Astrocyte of the hippocampus (primary cell): ENCODE measurements at regions not wholly inside any gene's neighbourhood (a gene's known extent, or its start where the extent isn't known, plus 50 kb on each side); places are given as distances from the start of the nearest gene placed in this dataset.
A peak's percentile ranks its signal among the peaks of the same experiment; 100 is the strongest.
"Not testable (repeated sequence)": the region's sequence is repeated elsewhere in the genome, so short reads cannot be mapped to it uniquely, and the experiment has no call there.

Experiments
- DNase-seq: peaks from one replicate; pipeline ENCODE4 v3.0.0; 2011; ENCODE audit warnings: low read depth, low spot score

GRCh38 chr5:111945535-111945934 is 188.5 kb upstream of the NREP start:
- DNase-seq, result peak; percentile 19

- DNase-seq, result no peak
These were observed 185.8 kb upstream of the NREP start for GRCh38 chr5:111942661-111943401.

- no peak for DNase-seq
These were observed 185.2 kb upstream of the NREP start for GRCh38 chr5:111942201-111942600.

- no peak for DNase-seq
These were observed 180.1 kb upstream of the NREP start for GRCh38 chr5:111937094-111937493.

GRCh38 chr5:111935835-111936234 is 178.8 kb upstream of the NREP start:
- peak; percentile 44 for DNase-seq

GRCh38 chr5:111935009-111935408 is 178.0 kb upstream of the NREP start:
- DNase-seq, result no peak

- no peak for DNase-seq
These were observed 177.5 kb upstream of the NREP start for GRCh38 chr5:111934511-111934910.

- no peak for DNase-seq
These were observed 176.1 kb upstream of the NREP start for GRCh38 chr5:111933086-111933485.

GRCh38 chr5:111932628-111933027 is 175.6 kb upstream of the NREP start:
- DNase-seq, result peak; percentile 31

GRCh38 chr5:111932199-111932598 is 175.2 kb upstream of the NREP start:
- no peak for DNase-seq

GRCh38 chr5:111931655-111932054 is 174.7 kb upstream of the NREP start:
- no peak for DNase-seq

GRCh38 chr5:111930905-111931461 is 174.0 kb upstream of the NREP start:
- peak; percentile 31 for DNase-seq

GRCh38 chr5:111930449-111930848 is 173.5 kb upstream of the NREP start:
- DNase-seq, result no peak

GRCh38 chr5:111929867-111930266 is 172.9 kb upstream of the NREP start:
- peak; percentile 50 for DNase-seq

- no peak for DNase-seq
These were observed 172.3 kb upstream of the NREP start for GRCh38 chr5:111929261-111929660.

GRCh38 chr5:111928511-111928910 is 171.5 kb upstream of the NREP start:
- no peak for DNase-seq

GRCh38 chr5:111927191-111927590 is 170.2 kb upstream of the NREP start:
- DNase-seq, result no peak

- DNase-seq, result no peak
These were observed 169.0 kb upstream of the NREP start for GRCh38 chr5:111926026-111926425.

- DNase-seq, result no peak
These were observed 165.3 kb upstream of the NREP start for GRCh38 chr5:111922344-111922743.

- DNase-seq, result not testable (repeated sequence)
These were observed 164.7 kb upstream of the NREP start for GRCh38 chr5:111921691-111922090.

GRCh38 chr5:111914966-111915636 is 158.1 kb upstream of the NREP start:
- no peak for DNase-seq

- no peak for DNase-seq
These were observed 145.4 kb upstream of the NREP start for GRCh38 chr5:111902436-111902835.

- DNase-seq, result no peak
These were observed 144.3 kb upstream of the NREP start for GRCh38 chr5:111901296-111901695.
